Retinal pigment epithelial cell (primary cell): ENCODE measurements at regions not wholly inside any gene's neighbourhood (a gene's known extent, or its start where the extent isn't known, plus 50 kb on each side); places are given as distances from the start of the nearest gene placed in this dataset.

Source experiments
- DNase-seq: peaks from one replicate; pipeline ENCODE4 v3.0.0-alpha.2; 2010; ENCODE audit warnings: low read depth
- H3K4me3 ChIP-seq: 2 replicates; pipeline ENCODE4 v1.5.1; 2011; ENCODE audit warnings: mild to moderate bottlenecking, low read length, control low read depth, moderate library complexity
- TF ChIP-seq, protein P1 (sequence below): conservative IDR thresholded peaks from 2 replicates; pipeline ENCODE4 v1.5.1; 2011; ENCODE audit warnings: low read depth, low read length, control low read depth, inconsistent platforms

DNA sequence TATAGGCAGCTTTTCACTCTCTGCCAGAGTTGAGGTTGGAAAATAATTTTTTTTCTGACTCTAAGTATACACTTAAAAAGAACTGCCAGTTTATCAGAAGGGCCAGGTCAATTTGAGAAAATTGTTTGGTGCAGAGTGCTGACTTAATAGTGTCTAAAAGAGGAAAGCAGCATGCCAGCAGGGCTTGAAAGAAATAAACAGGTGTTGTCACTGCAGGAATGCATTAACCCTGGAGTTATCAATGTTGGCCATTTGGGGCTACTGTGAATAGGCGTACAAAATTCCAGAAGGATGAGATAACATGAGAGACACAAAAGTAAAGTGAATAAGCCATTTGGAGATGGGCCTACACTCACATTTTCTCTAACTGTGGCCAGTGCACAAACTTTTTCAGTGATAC lies 220.6 kb upstream of the PLD5 start:
- DNase-seq = no peak
- H3K4me3 ChIP-seq = no peak overlapping the region
- TF ChIP-seq, protein P1, sequence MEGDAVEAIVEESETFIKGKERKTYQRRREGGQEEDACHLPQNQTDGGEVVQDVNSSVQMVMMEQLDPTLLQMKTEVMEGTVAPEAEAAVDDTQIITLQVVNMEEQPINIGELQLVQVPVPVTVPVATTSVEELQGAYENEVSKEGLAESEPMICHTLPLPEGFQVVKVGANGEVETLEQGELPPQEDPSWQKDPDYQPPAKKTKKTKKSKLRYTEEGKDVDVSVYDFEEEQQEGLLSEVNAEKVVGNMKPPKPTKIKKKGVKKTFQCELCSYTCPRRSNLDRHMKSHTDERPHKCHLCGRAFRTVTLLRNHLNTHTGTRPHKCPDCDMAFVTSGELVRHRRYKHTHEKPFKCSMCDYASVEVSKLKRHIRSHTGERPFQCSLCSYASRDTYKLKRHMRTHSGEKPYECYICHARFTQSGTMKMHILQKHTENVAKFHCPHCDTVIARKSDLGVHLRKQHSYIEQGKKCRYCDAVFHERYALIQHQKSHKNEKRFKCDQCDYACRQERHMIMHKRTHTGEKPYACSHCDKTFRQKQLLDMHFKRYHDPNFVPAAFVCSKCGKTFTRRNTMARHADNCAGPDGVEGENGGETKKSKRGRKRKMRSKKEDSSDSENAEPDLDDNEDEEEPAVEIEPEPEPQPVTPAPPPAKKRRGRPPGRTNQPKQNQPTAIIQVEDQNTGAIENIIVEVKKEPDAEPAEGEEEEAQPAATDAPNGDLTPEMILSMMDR = no peak

DNA sequence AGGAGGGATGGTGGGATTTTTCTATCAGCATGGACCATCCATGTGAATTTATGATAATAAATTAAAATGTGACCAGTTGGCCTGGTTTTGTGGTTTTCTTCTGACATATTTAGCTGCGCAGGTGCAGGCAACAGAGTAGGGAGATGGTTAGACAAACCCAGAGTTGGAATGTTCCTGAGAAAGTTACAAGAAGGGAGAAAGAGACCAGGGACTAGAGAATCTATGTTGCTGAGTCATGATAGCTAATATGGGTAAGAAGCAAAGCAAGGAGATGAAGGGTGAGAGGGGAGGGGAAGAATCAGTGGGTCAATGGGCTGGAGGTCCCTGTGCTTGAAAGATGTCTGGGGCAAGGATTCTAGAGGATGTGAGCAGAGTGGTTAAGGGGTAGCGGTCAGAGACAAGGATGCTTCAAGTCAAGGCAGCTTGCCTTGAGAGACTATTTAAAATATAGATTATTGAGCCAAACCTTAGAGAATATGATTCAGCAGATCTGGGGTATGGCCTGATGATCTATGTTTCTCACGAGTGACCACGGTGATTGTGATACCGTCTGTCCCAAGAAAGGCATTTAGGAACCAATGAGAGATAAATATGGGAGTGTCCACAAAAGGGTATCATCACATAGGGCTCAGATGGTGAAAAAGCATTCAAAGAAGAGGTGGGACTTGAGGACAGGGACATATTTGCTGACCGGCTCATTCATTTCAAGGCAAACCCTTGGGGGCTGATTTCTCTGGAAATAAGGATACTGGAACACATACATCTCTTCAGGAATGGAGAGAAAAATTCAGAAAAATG lies 219.7 kb upstream of the PLD5 start:
- TF ChIP-seq, protein P1 = no peak
- DNase-seq = no peak
- H3K4me3 ChIP-seq = no peak overlapping the region

DNA sequence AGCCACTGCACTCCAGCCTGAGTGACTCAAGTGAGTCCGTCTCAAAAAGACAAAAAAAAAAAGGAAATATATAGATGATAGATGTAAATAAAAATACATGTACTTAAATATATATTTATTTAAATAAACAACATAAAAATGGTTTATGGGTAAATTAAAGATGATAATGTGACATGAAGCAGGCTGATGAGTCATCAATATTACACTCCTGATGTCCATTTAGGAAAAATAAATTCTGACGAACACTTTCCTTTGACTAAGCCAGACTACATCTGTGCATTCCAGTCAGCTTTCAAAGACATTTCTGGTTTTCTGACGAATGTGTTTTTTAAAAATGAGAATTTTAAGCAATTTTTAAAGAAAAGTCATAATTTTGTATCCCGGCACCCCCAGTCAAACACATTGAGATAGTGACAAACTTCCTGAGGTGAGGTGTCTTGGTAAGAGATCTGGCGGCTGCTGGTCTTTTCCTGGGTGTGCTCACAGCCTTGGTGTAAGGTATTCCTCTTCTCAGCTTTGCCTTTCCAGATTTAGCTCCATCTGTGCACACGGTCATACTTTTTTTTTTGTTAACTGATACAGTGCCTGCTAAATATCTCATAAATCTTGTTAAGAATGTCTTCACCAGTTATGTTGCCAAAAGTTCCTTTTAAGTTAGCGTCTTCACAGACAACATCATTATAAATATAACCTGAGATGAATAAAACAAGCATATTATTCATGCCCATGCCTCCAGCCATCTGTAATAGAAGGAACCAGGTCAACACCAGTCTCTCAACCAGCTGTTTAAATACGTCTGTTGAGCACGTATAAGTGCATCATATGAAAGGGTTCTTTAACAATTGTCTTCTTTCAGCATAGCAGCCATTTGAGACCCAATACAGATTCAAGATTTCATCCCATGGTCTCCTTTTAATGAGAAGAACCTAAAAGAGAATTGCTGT lies 214.5 kb upstream of the PLD5 start:
- TF ChIP-seq, protein P1 = no peak
- no peak for DNase-seq
- no peak overlapping the region for H3K4me3 ChIP-seq

DNA sequence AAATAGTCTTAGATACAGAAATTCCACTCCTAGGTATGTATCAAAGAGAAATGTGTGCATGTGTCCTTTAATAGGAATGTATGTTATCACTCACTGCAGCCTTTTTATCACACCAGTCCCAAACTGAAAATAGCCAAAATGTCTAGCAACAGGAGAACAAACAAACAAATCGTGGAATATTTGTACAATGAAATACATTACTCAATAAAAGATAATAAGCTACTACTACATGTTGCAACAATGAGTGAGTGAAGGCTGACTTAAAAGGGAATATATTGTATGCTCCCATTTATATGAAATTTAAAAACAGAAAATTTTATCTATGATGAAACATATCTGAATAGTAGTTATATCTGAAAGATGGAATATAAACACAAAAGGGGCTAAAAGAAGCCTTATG lies 212.1 kb upstream of the PLD5 start:
- DNase-seq = no peak
- TF ChIP-seq, protein P1 = no peak
- no peak overlapping the region for H3K4me3 ChIP-seq

DNA sequence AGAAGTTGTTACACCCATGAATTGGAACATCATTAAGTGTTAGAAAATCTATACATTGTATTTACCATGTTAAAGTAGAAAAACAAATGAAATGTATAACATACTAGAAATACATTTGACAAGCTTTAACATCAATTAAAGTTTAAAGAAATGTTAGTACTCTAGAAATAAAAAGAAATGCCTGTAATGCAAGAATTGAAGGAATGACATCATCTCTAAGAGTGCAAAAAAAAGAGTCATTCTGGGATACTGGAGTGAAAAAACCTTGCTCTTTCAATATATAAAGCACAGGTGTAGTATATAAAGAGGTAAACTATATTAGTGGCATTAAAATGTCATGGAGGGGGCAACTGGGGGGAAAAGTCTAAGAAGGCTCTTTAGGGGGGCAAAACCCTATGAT lies 210.8 kb upstream of the PLD5 start:
- no peak overlapping the region for H3K4me3 ChIP-seq
- DNase-seq = no peak
- TF ChIP-seq, protein P1 = no peak

DNA sequence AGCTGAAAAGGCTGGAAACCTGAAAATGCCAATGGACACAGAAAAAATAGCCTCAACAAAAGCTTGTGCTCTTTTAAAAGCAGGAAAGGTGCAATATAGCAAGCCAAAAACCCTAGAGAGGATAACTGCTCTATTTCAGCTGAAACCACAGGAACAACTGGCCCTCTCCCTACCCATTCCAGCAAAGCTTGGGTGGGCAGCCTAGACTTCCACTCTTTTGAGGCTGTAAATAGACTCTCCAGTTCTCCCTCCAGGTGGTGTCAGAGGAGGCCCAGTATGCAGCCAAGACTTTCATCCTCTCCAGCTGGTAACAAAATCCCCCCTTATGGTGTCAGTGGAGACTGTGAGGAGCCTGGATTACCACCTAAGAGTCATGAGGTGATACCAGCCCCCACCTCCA lies 206.9 kb upstream of the PLD5 start:
- no peak for DNase-seq
- TF ChIP-seq, protein P1 = no peak
- H3K4me3 ChIP-seq = no peak overlapping the region
